ENCODE measurements at regions not wholly inside any gene's neighbourhood (a gene's known extent, or its start where the extent isn't known, plus 50 kb on each side); places are given as distances from the start of the nearest gene placed in this dataset.
A peak's percentile ranks its signal among the peaks of the same experiment; 100 is the strongest.
"Not testable (repeated sequence)": the region's sequence is repeated elsewhere in the genome, so short reads cannot be mapped to it uniquely, and the experiment has no call there.

DNA sequence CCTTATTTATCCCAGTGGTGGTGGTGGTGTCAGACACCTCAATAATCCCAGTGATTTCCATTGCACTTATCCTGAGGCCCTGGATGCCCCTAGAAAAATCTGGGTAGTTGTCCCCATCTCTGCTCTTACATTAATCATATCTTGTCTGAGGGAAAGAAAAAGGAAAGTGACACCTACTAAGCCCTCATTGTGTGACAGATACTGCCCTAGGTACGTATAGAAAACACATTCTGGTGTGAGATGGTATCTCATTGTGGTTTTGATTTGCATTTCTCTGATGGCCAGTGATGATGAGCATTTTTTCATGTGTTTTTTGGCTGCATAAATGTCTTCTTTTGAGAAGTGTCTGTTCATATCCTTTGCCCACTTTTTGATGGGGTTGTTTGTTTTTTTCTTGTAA is 162.6 kb upstream of the JADE1 start:
- not testable (repeated sequence) for DNase-seq

DNA sequence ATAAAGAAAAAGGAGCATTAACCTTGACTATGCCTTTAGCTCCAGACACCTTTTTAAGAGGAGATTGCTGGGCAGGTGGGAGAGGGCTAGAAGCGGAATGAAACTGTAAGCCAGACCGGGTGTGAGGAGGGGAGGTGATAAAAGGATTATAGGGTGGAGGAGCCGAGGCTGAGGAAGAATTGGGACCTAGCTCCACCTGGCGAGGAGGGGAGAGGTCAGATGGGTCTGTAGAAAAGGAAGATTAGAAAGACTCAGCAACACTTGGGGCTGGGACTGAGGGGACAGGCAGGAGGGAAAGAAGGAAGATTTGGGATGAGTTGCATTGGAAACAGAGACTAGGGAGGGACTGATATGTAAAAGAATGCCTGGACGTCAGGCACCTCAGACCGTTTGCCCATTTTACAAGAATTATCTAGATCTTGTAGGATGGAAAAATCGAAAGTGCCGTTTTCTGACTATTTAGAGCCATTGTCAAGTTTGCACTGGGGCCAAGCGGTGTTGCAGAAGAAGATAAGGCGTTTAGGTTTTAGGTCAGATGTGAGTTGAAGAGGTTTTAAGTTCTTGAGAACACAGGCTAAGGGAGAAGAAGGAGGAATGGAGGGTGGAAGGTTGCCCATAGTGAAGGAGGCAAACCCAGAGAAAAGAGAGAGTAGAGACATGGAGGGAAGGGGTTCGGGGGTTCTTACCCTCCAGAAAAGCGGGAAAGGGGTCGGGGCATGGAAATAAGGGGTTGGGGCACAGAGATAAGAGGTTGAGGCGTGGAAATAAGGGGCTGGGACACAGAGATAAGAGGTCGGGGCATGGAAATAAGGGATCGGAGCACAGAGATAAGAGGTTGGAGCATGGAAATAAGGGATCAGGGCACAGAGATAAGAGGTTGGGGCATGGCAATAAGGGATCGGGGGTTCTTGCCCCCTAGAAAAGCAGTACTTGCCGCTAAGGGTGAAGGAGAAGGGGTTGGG is 164.5 kb upstream of the JADE1 start:
- DNase-seq = not testable (repeated sequence)

DNA sequence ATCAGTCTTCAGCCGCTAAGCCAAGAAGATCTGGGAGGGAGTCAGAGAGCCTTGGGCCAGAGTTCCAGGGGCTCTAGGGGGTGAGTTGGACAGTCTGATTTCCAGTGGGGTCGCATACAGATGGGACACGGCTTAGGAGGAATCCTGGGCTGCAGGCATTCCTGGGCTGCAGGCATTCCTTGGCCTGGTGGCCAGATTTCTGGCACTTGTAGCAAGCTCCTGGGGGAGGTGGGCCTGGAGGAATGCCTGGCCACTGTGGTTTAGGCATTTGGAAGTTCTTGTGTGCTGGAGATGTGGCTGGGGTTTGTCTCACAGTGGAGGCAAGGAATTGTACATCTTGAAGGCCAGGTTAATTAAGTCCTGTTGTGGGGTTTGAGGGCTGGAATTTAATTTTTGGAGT is 165.4 kb upstream of the JADE1 start:
- DNase-seq = not testable (repeated sequence)

DNA sequence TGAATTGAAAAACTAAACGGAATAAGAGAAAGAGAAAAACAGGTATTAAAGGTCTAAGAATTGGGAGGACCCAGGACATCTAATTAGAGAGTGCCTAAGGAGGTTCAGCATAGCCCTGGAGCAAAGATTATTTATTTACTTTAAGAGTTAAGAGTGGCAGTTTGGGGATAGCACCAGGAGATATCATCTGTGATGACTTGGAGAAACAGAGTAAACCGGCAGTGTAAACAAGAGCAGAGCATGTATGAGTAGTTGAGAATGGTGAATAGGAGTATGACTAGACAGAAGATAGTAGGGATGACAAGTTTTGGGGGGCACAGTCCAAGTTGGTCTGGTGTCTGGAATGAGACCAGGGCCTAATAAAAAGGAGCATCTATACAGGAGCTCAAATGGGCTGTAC is 167.9 kb upstream of the JADE1 start:
- not testable (repeated sequence) for DNase-seq

DNA sequence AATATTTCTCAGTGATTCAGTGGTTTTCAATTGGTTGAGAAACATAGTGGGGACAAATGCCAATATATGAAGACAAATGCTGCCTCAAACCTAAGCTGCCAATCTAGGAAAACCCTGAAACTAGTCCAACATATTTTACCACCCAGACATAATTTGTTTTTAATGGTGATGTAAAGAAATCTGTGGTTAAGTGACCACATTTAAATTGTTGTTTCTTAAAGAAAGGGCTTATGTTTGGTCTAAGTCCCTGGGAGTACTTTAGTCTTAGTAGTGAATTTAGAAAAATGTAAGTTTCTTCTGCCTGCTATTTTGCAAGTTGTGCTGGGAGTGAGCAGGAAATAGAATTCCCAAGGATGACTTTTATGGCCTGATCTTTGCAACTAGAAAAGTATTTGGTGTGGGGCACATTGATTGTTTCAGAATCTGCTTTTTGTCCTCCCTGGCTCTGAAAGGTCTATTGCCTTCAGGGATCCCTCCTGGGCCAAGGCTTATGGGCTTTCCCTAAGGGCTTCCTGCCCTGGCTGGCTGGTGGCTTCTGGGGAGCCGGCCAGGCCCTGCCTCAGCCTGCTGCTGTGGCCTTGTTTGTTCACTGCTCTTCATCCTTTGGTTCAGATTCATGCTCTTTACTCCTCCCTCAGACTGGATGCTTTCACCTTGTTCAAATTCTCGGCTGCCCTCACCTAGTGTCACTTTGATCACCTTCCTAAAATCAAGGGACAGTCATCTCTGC is 169.8 kb upstream of the JADE1 start:
- no peak for DNase-seq

DNA sequence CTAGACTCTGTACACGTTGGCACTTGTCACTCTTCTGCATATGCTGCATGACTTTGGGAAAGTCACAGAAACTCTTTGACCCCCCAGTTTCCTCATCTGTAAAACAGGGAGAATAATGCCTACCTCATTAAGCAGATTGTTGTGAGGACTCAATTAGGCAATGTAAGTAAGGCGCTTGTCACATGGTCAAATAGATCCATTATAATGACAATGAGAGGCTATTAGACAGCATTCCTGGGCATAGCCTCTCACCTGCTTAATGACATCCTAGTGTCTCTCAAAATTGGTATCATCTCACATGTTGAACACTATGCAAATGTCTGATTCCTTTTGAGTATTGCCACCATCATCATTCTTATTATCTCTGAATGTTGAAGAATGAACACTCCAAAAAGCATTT is 172.6 kb upstream of the JADE1 start:
- no peak for DNase-seq

DNA sequence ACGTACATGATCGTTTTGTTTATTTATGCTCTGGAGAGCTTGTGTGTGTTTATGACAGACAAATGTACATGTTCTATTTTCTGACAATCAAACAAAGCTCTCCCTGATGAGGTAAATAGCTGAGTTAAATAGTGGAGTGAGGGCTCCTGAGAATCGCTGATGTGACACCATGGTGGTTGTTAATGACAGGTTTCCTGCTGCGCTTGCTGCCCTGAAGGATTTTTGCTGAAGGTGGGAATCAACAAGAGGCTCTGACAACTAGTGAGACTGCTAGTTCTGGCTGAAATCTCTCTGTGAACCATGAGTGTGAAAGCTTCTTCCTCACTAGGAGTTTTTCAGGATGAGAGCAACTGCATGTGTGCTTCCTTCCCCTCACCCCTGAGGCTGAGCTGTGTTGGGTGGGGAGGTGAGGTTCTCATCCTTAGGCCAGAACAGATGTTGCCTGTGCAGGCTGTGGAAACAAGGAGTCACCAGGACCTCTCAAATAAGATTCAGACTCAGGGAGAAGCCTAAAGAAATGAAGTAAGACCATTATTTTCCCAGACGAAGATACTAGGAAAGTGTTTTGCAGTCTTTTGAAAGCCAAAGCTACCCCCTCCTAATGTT is 173.4 kb upstream of the JADE1 start:
- peak; percentile 83 for DNase-seq

- DNase-seq = peak; percentile 46
Observed at GRCh38 chr4:128635141-128635954, 174.2 kb upstream of the JADE1 start.

DNA sequence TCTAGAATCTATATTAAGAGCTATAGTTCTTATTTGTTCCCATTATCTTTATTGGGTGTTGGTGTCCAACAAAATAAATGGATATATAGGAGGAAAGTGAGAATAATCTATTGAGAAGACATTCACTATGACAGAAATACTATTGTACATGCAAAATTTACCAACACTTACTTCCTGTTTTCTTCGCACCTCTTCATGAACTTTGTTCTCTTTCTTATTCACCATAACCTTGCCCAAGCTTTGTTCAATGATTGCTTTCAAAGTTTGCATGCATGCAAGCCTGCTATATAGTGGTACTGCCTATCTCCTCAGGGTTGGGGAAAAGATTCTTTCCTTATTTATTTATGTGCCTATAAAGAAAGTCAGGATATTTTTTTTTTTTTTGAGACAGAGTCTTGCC is 176.4 kb upstream of the JADE1 start:
- no peak for DNase-seq

DNA sequence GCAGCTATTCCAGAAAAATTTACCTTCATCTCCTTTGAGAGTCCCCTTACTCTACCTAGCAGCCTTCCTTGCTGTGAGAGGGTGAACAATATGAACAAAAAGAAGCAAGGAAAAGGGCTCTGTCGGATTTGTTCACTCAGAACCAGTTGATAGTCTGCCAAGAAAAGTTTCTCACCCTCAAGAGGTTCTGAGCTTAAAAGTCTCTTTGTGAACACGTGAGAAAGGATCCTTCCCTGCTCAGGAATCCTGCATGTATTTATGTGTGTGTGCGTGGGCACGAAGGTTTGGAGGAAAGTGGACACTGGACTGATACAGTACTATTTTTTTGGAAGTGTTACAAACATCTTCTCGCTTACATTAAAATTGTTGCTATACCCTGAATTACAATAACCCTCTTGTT is 178.6 kb upstream of the JADE1 start:
- DNase-seq = no peak

- DNase-seq = no peak
Observed at GRCh38 chr4:128623508-128624215, 185.8 kb upstream of the JADE1 start.

GRCh38 chr4:128620279-128620965 is 189.1 kb upstream of the JADE1 start:
- DNase-seq = not testable (repeated sequence)

DNA sequence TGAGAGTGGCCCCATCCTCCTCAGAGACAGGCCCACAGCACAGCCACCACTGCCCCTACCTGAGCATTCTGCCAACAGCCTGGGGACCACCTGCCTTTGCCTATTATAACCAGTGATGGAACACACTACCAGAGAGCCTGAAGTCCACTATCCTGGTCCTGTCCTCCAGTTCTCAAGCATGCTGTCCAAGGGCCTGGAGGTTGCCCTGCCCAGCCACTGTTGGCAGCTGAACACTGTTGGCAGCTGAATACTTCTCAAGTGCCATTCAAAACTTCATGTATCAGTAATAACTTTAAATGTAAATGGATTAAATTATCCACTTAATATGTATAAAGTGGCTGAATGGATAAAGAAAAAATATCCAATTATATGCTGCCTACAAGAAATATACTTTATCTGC is 194.3 kb upstream of the JADE1 start:
- DNase-seq = no peak

DNA sequence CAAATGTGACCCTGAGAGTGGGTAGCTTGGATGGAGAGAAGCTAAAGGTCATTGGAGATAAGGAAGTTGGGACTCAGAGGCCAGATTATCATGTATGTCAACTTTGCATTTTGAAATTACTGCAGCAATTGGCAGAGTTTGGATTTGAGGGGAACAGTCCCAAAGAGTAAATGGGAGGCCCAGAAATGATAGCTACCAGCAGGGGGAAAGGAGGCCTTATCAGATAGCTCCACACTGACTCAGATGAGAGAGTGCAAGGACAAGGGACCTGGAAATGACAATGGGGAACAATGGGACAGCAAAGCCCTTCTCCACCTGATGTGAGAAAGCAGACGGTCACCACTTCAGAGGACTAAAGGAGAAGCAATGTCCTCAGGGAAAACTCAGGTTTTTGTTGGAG is 201.5 kb upstream of the JADE1 start:
- DNase-seq = no peak

GRCh38 chr4:128606173-128606572 is 203.3 kb upstream of the JADE1 start:
- DNase-seq = no peak

GRCh38 chr4:128604840-128605239 is 204.7 kb upstream of the JADE1 start:
- DNase-seq = no peak

- no peak for DNase-seq
Observed at GRCh38 chr4:128604204-128604603, 205.3 kb upstream of the JADE1 start.

DNA sequence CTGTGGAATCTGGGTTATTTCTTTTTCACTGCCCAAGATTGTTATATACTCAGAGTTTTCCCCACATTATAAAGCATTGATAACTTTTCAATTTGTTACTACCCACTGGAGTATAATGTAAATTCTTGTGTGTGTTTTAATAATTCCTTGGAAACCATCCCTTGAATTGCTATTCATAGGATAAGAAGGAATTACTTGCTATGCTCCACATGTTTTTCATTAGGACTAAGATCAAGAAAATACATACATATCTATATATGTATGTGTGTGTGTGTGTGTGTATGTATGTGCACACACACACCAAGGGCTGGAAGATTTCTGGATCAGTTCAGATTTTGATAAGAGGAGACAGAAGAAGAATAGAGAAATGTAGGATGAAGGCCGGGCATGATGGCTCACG is 206.4 kb upstream of the JADE1 start:
- no peak for DNase-seq

DNA sequence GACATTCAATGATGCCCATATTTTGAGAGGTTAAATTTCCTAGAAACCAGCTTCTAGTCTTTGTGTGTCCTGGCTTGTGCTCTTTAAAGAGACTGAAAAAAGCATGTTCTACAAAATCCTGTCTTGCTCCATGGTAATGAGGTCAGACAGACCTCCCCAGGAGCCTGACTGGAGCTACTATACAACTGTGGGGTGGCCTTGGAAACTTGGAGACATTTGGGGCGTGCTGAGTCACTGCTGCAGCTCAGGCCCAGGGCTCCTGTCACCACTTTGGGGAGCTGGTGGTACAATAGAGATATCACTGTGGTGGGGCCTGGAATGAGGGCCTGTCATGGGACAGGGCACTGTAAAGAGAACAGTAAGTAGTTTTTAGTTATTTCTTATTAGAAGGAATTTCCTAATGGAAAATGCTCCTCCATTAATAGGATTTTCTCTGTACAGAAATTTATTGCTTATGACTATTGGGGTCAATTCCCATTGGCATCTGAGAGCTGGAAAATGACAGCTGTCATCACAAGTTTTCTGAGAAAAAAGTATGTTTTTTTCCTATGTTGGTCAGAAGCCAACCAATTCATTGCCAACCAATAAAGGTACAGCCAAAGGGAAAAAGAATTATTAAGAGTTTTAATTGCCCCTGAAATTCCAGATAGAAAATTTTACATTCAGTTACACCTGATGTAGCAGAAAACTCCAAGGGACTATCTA is 207.4 kb upstream of the JADE1 start:
- DNase-seq = no peak

DNA sequence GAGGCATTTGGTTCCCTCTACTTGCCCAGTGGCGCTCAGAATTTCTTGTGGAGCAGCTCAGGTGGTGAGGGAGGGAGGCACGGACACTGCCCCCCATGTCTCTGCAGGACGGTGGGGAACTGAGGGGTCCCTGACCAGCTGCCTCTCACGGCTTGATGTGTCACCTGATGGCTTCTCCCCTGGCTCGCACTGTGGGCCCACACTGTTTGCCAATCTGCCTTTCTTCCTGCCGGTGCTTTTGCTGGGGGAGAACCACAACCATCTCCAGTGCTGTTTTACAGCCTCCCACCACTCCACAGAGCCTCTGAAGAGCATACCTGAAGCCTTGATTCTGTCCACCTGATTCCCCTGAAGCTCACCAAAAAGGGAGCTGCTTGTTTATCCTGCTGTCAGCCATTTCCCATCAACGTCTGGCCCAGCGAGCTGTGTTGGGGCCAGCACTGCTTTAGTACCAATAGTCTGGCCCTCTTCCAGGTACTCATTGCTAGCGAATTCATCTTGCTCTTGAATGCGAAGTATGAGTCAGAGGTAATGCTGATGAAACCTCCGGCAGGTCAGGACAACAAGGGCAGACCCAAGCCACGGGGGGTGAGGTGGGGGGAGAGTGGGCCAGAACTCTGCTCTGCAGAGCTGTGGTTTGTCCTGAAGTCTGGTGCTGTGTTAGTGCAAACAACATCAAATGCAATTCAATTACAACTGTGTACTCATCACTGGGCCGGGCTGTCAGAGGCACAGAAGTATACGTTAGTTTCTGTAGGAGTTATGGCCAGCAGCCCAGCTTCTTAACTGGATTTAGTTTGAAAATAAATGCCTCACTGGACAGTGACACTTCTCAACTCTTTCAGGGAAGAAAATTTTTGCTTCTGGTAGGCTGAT is 208.3 kb upstream of the JADE1 start:
- no peak for DNase-seq

Measured in NCI-H1417 treated with DMSO at 0.1 percent for 48 hours (cell line).